HG03135 (cell line): ENCODE measurements at regions not wholly inside any gene's neighbourhood (a gene's known extent, or its start where the extent isn't known, plus 50 kb on each side); places are given as distances from the start of the nearest gene placed in this dataset.

Experiments used
- ATAC-seq: cut with Tn5 transposase; IDR thresholded peaks from one replicate; pipeline ENCODE4 v1.9.1; 2021; ENCODE audit warnings: mild to moderate bottlenecking, moderate library complexity; ENCODE audit not compliant: unreplicated experiment

GRCh38 chr13:73729046-73729445 is 405.2 kb downstream of the KLF12 start:
- ATAC-seq: no peak

GRCh38 chr13:73722120-73722519 is 412.1 kb downstream of the KLF12 start:
- ATAC-seq: peak; percentile 88

GRCh38 chr13:73721571-73721970 is 412.6 kb downstream of the KLF12 start:
- ATAC-seq: no peak

GRCh38 chr13:73720216-73720840 is 413.9 kb downstream of the KLF12 start:
- no peak for ATAC-seq

- no peak for ATAC-seq
Measured at GRCh38 chr13:73718246-73718645, 416.0 kb downstream of the KLF12 start.

- ATAC-seq: no peak
Measured at GRCh38 chr13:73717632-73718031, 416.6 kb downstream of the KLF12 start.

- ATAC-seq: peak; percentile 54
Measured at GRCh38 chr13:73715911-73716510, 418.2 kb downstream of the KLF12 start.

- peak; percentile 75 for ATAC-seq
Measured at GRCh38 chr13:73715114-73715910, 418.9 kb downstream of the KLF12 start.

GRCh38 chr13:73714522-73714921 is 419.7 kb downstream of the KLF12 start:
- ATAC-seq: no peak

- peak; percentile 92 for ATAC-seq
Measured at GRCh38 chr13:73708393-73708985, 425.7 kb downstream of the KLF12 start.

GRCh38 chr13:73704587-73704986 is 429.6 kb downstream of the KLF12 start:
- no peak for ATAC-seq

- ATAC-seq: no peak
Measured at GRCh38 chr13:73703606-73704005, 430.6 kb downstream of the KLF12 start.

GRCh38 chr13:73702419-73703071 is 431.7 kb downstream of the KLF12 start:
- ATAC-seq: peak; percentile 88

GRCh38 chr13:73701160-73701559 is 433.0 kb downstream of the KLF12 start:
- no peak for ATAC-seq

- no peak for ATAC-seq
Measured at GRCh38 chr13:73698859-73699258, 435.3 kb downstream of the KLF12 start.

- ATAC-seq: no peak
Measured at GRCh38 chr13:73697166-73697565, 437.0 kb downstream of the KLF12 start.

- no peak for ATAC-seq
Measured at GRCh38 chr13:73696713-73697112, 437.5 kb downstream of the KLF12 start.

- ATAC-seq: no peak
Measured at GRCh38 chr13:73696271-73696670, 437.9 kb downstream of the KLF12 start.

- ATAC-seq: no peak
Measured at GRCh38 chr13:73695325-73695724, 438.9 kb downstream of the KLF12 start.

GRCh38 chr13:73693215-73693614 is 441.0 kb downstream of the KLF12 start:
- no peak for ATAC-seq

- ATAC-seq: no peak
Measured at GRCh38 chr13:73691891-73692290, 442.3 kb downstream of the KLF12 start.
